C1 segment of cervical spinal cord (tissue), 14 donors: ENCODE measurements at regions not wholly inside any gene's neighbourhood (a gene's known extent, or its start where the extent isn't known, plus 50 kb on each side); places are given as distances from the start of the nearest gene placed in this dataset.
"Not testable (repeated sequence)": the region's sequence is repeated elsewhere in the genome, so short reads cannot be mapped to it uniquely, and the experiment has no call there.

ENCODE experiments used
- DNase-seq, 14 donors: peaks; one replicate each; lab custom pipeline; 2025; lab: John Stamatoyannopoulos, UW

DNA sequence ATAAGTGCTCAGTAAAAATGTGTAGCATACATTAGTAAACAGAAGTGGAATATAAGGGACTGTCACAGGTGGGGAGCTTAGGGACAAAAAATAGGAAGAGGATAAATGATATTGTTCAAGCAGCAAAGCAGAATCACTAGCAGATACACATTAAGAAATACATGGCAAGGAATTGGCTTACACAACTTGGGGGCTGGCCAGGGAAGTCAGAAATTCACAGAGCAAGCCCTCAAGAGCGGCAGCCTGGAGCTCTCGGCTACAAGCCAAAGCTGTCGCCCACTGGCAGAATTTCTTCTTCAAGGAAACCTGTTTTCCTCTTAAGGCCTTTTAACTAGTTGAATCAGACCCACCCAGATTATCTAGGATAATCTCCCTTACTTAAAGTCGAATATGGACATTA, 73.0 kb upstream of the SMIM23 start:
- no peak for DNase-seq

- no peak for DNase-seq
Observed at GRCh38 chr5:171713152-171713551, 72.5 kb upstream of the SMIM23 start.

DNA sequence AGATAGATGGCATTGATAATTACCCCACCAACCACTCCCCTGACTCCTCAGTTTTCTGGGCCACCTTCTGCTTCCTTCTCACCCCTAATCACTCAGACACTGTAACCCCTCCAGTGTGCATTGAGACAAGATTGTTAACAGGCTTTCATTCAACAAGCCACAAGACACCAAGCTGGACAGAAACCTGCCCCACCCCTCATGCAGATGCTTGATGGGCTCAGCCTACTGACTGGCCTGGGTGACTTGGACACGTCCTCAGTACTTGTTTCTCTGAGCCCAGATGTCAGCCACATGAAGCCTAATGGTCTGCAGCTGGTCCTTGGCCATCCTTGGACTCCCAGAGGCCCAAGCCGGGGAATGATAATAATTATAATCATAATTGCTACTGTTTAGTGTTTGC, 71.4 kb upstream of the SMIM23 start:
- DNase-seq = no peak

GRCh38 chr5:171714851-171715250, 70.8 kb upstream of the SMIM23 start:
- no peak for DNase-seq

DNA sequence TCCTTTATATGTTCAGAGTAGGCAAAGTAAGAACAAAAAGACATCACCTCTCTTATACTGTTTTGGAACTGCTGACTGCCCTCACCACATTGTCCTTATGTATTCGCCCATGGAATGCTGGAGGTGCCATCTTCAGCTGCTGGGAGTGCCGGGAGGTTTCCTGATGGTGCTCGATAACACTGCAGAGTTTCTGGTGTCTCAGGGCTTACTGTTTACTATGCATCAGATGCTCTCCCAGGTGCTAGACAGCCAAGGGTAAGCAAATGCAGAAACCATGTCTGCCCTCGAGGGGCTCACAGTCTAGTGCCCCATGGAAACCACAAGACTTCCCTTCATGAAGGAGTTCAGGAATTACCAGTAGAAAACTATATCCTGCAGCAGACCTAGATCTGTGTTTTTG, 70.1 kb upstream of the SMIM23 start:
- DNase-seq = no peak

DNA sequence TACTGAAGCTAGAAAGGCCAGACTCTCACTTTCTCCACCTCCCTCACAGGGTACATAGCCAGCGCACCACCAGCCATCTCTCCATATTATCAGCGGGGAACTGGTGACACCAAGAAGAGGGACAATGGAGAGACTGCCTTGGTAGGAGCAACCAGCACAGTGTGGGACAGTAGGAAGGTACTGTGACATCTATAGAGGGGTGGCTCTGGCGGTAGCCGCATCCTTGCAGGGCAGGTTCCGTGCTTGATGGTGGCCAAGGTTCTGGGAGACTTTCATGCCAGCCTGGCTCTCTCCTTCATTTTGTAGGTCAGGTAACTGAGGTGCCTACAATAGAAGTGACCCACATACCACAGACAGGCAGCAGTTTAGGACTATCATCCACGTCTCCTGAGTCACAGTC, 65.5 kb upstream of the SMIM23 start:
- no peak for DNase-seq

GRCh38 chr5:171721464-171721863, 64.2 kb upstream of the SMIM23 start:
- DNase-seq = no peak

GRCh38 chr5:171724468-171725204, 61.0 kb upstream of the SMIM23 start:
- no peak for DNase-seq

GRCh38 chr5:171725205-171725601, 60.4 kb upstream of the SMIM23 start:
- DNase-seq = no peak

- not testable (repeated sequence) for DNase-seq
Observed at GRCh38 chr5:171726819-171727218, 58.8 kb upstream of the SMIM23 start.

DNA sequence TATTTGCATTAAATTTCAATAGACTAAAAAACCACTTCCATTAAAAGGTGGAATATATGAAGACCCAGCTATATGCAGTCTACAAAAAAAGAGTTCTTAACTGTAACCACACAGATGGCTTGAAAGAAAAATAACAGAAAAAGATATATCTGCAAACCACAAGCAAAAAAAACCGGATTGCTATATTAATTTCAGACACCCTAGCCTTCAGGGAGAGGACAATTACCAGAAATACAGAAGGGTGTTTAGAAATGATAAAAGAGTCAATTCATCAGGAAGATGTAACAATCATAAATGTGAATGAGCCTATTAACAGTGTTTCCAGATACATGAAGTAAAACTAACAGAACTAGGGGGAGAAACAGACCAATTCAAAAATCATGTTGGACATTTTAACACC, 56.9 kb upstream of the SMIM23 start:
- no peak for DNase-seq
